ENCODE measurements at regions not wholly inside any gene's neighbourhood (a gene's known extent, or its start where the extent isn't known, plus 50 kb on each side); places are given as distances from the start of the nearest gene placed in this dataset.
A peak's percentile ranks its signal among the peaks of the same experiment; 100 is the strongest.

GRCh38 chr18:6609666-6610264 lies 119.8 kb upstream of the ARHGAP28 start:
- no peaks in the 10 kb centered on the region for H3K4me1 ChIP-seq
- intact Hi-C loops (cut with DNase I; ENCODE audit: low total_unique reads): no loop called here
- TF ChIP-seq CTCF (IDR thresholded peaks at IDR 0.05): no peak
- TF ChIP-seq POLR2AphosphoS5 (IDR thresholded peaks at IDR 0.05): no peak
- TF ChIP-seq POLR2A (IDR thresholded peaks at IDR 0.05): no peak
- H3K27ac ChIP-seq: peak overlapping the region in 1 of 2 donors; percentile 61
- no peak for DNase-seq (ENCODE audit: low spot score in 2 of 2)
- H3K4me3 ChIP-seq: no peak overlapping the region
- H3K27me3 ChIP-seq: no peaks in the 10 kb centered on the region
- no peaks in the 10 kb centered on the region for H3K36me3 ChIP-seq
- no peaks in the 10 kb centered on the region for H3K9me3 ChIP-seq

DNA sequence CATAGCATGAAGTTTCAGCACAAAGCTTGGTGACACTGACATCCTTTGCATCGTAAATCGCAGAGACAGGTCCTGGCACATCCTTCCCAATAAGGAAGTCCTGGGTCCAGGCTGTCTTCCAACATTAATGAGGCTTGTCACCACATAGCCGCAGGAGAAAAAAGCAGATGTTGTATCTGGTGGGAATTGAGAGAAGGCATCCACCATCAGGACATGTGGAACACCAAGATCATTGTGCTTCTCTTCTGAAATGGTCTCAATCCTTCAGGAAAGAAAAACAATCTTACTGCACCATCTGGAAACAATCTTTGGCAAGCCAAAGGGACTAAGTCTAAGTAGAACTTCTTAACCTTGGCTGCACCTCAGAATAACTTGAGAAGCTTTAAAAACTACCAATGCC lies 119.0 kb upstream of the ARHGAP28 start:
- Histone ChIP-seq H3K4me1 (no peaks in the 10 kb centered on the region), H3K36me3 (no peaks in the 10 kb centered on the region), H3K27me3 (no peaks in the 10 kb centered on the region), H3K4me3 (no peak overlapping the region), H3K27ac (peak overlapping the region in 1 of 2 donors; percentile 61), H3K9me3 (no peaks in the 10 kb centered on the region)
- DNase-seq (ENCODE audit: low spot score in 2 of 2): peak in 1 of 2 donors; percentile 41
- intact Hi-C loops (cut with DNase I; ENCODE audit: low total_unique reads): no loop called here
- TF ChIP-seq POLR2A (IDR thresholded peaks at IDR 0.05) (no peak), POLR2AphosphoS5 (IDR thresholded peaks at IDR 0.05) (peak in 2 of 3 donors; percentile 14 to 33)

GRCh38 chr18:6613581-6613980 lies 115.9 kb upstream of the ARHGAP28 start:
- H3K4me3 ChIP-seq: no peak overlapping the region
- H3K4me1 ChIP-seq: no peaks in the 10 kb centered on the region
- H3K27me3 ChIP-seq: no peaks in the 10 kb centered on the region
- H3K36me3 ChIP-seq: no peaks in the 10 kb centered on the region
- intact Hi-C loops (cut with DNase I; ENCODE audit: low total_unique reads): no loop called here
- no peaks in the 10 kb centered on the region for H3K9me3 ChIP-seq
- no peak overlapping the region for H3K27ac ChIP-seq
- no peak for DNase-seq (ENCODE audit: low spot score in 2 of 2)
- TF ChIP-seq POLR2AphosphoS5 (IDR thresholded peaks at IDR 0.05) (no peak), POLR2A (IDR thresholded peaks at IDR 0.05) (no peak), CTCF (IDR thresholded peaks at IDR 0.05) (no peak)

DNA sequence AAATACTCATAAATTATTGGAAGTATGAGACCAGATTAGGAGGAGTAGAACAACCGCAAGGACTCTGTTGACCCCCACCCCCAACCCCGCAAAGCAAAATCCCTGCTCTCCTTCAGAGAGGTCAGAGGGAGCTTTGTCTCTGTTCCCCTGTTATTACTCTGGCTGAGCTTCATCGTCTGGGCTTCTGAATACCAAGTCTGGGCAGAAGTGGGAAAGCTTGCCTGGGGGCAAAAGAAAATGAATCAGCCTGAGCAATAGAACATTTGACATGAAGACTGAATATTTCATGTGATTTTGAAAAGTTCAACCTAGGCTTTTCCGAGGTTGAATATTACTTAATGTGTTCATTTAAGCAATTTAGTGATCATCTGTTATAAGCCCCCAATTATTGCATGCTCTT lies 114.6 kb upstream of the ARHGAP28 start:
- no peaks in the 10 kb centered on the region for H3K36me3 ChIP-seq
- no peak overlapping the region for H3K4me3 ChIP-seq
- no peak for DNase-seq (ENCODE audit: low spot score in 2 of 2)
- no peaks in the 10 kb centered on the region for H3K4me1 ChIP-seq
- TF ChIP-seq CTCF (IDR thresholded peaks at IDR 0.05): no peak
- no peaks in the 10 kb centered on the region for H3K9me3 ChIP-seq
- intact Hi-C loops (cut with DNase I; ENCODE audit: low total_unique reads): no loop called here
- H3K27me3 ChIP-seq: no peaks in the 10 kb centered on the region
- no peak overlapping the region for H3K27ac ChIP-seq

- DNase-seq (ENCODE audit: low spot score in 2 of 2): no peak
- TF ChIP-seq CTCF (IDR thresholded peaks at IDR 0.05): no peak
- TF ChIP-seq POLR2AphosphoS5 (IDR thresholded peaks at IDR 0.05): no peak
- TF ChIP-seq POLR2A (IDR thresholded peaks at IDR 0.05): no peak
- Histone ChIP-seq H3K4me3 (no peak overlapping the region), H3K27ac (no peak overlapping the region), H3K36me3 (no peaks in the 10 kb centered on the region), H3K27me3 (no peaks in the 10 kb centered on the region), H3K4me1 (no peaks in the 10 kb centered on the region), H3K9me3 (no peaks in the 10 kb centered on the region)
- intact Hi-C loops (cut with DNase I; ENCODE audit: low total_unique reads): no loop called here
Observed at GRCh38 chr18:6616981-6617380, 112.5 kb upstream of the ARHGAP28 start.

- intact Hi-C loops (cut with DNase I; ENCODE audit: low total_unique reads): no loop called here
- TF ChIP-seq POLR2AphosphoS5 (IDR thresholded peaks at IDR 0.05) (no peak), CTCF (IDR thresholded peaks at IDR 0.05) (no peak), POLR2A (IDR thresholded peaks at IDR 0.05) (no peak)
Observed at GRCh38 chr18:6621437-6621836, 108.1 kb upstream of the ARHGAP28 start.

More at GRCh38 chr18:6621437-6621836, 108.1 kb upstream of the ARHGAP28 start:
- Histone ChIP-seq H3K4me1 (peaks cover 0 to 5% of the 10 kb centered on the region in 2 donors), H3K36me3 (no peaks in the 10 kb centered on the region), H3K27ac (no peak overlapping the region), H3K27me3 (no peaks in the 10 kb centered on the region), H3K4me3 (no peak overlapping the region), H3K9me3 (no peaks in the 10 kb centered on the region)
- no peak for DNase-seq (ENCODE audit: low spot score in 2 of 2)

Data from breast epithelium (tissue), 4 donors.